Adrenal gland (tissue), 9 donors: ENCODE measurements at regions not wholly inside any gene's neighbourhood (a gene's known extent, or its start where the extent isn't known, plus 50 kb on each side); places are given as distances from the start of the nearest gene placed in this dataset.
A peak's percentile ranks its signal among the peaks of the same experiment; 100 is the strongest.

Source experiments
- DNase-seq, 7 donors: peaks; one replicate each; pipeline ENCODE4 v3.0.0-alpha.2; 2019 to 2020
- H3K27ac ChIP-seq, 5 donors: fragments of 200-600 bp; sonication (generic) in 4 of 5; 1 replicate in 3 of 5; 2 replicates in 2 of 5; pipeline versions ENCODE4 v1.5.1 to v1.8.0; 2016 to 2020; ENCODE audit warnings: mild to moderate bottlenecking in 1 of 5
- H3K27me3 ChIP-seq: fragments of 200-600 bp; 2 replicates; pipeline ENCODE4 v1.8.0; 2021
- H3K36me3 ChIP-seq, 2 donors: fragments of 200-600 bp; replicated peaks in 1 of 2; 1 replicate in 1 of 2; 2 replicates in 1 of 2; pipeline versions ENCODE4 v1.5.1 to v1.8.0; 2018 to 2022
- H3K4me1 ChIP-seq, 2 donors: fragments of 200-600 bp; replicated peaks in 1 of 2; 1 replicate in 1 of 2; 2 replicates in 1 of 2; pipeline versions ENCODE4 v1.5.1 to v1.8.0; 2018 to 2021
- H3K4me3 ChIP-seq, 4 donors: fragments of 200-600 bp; sonication (generic) in 3 of 4; one replicate each; pipeline ENCODE4 v1.5.1; 2016 to 2018
- H3K9me3 ChIP-seq, 3 donors: fragments of 200-600 bp; sonication (generic) in 1 of 3; replicated peaks in 1 of 3; 1 replicate in 2 of 3; 2 replicates in 1 of 3; pipeline versions ENCODE4 v1.5.1 to v1.8.0; 2016 to 2021
- CTCF ChIP-seq, 6 experiments: fragments of 450-650 bp in 4 of 6; fragments of 200-600 bp in 2 of 6; sonication (generic) in 1 of 6; IDR thresholded peaks; 1 replicate in 5 of 6; 2 replicates in 1 of 6; pipeline versions ENCODE4 v1.5.1 to v1.8.0; 2016 to 2021; ENCODE audit warnings: antibody characterized with exemption in 6 of 6, mild to moderate bottlenecking in 2 of 6, moderate library complexity in 1 of 6
- POLR2A ChIP-seq, 2 donors: fragments of 450-650 bp; IDR thresholded peaks; one replicate each; pipeline ENCODE4 v1.6.1; 2017; ENCODE audit warnings: antibody characterized with exemption in 2 of 2, mild to moderate bottlenecking in 2 of 2, moderate library complexity in 1 of 2
- whole genome bisulfite sequencing, 4 donors: extraction: QIAGEN DNeasy Blood & Tissue Kit in 2 of 4; methylation state at CpG; one replicate each; pipeline versions ENCODE4 v1.1.5 to v1.1.7; 2013 to 2017; 5-methylcytosine and 5-hydroxymethylcytosine counted together
- intact Hi-C, 2 donors: fragments of 100-400 bp; cut with DNase I; formaldehyde crosslinking; loops; one replicate each; pipeline versions ENCODE4 v1.14.1 to v1.15.0; 2022 to 2023
- donor health status: healthy with polysubstance abuse.
- donor health status: Bipolar disorder and iron deficiency.
- donor health status: DM: yes; HTN: yes; CAD: no.
- donor health status: DM: no; HTN: no; CAD: no.
- donor health status: DM: no; HTN: no; CAD: no.

- H3K27ac ChIP-seq = no peak overlapping the region
- no peaks in the 10 kb centered on the region for H3K27me3 ChIP-seq
- intact Hi-C loops = no loop called here
- no peak overlapping the region for H3K4me3 ChIP-seq
- no peaks in the 10 kb centered on the region for H3K36me3 ChIP-seq
- no peak for TF ChIP-seq CTCF (IDR thresholded peaks at IDR 0.05)
- no peak for TF ChIP-seq POLR2A (IDR thresholded peaks at IDR 0.05)
- DNase-seq = no peak
- H3K9me3 ChIP-seq = no peaks in the 10 kb centered on the region
- no peaks in the 10 kb centered on the region for H3K4me1 ChIP-seq
These were observed 61.4 kb upstream of the EPB41L4A start for GRCh38 chr5:112480501-112480900.

- Histone ChIP-seq H3K4me3 (no peak overlapping the region), H3K27me3 (no peaks in the 10 kb centered on the region), H3K27ac (no peak overlapping the region), H3K36me3 (no peaks in the 10 kb centered on the region), H3K9me3 (no peaks in the 10 kb centered on the region), H3K4me1 (no peaks in the 10 kb centered on the region)
- WGBS, 4 donors = 73 to 78% (median 76%) methylated on average over 2 of the region's 2 CpGs
- DNase-seq = no peak
- TF ChIP-seq POLR2A (IDR thresholded peaks at IDR 0.05) = no peak
- no peak for TF ChIP-seq CTCF (IDR thresholded peaks at IDR 0.05)
- intact Hi-C loops = no loop called here
These were observed 64.6 kb upstream of the EPB41L4A start for GRCh38 chr5:112483704-112484103.

GRCh38 chr5:112485934-112486355 lies 66.9 kb upstream of the EPB41L4A start:
- intact Hi-C loops = no loop called here
- TF ChIP-seq POLR2A (IDR thresholded peaks at IDR 0.05) (no peak), CTCF (IDR thresholded peaks at IDR 0.05) (no peak)
- no peak for DNase-seq
- no peaks in the 10 kb centered on the region for H3K9me3 ChIP-seq
- 35 to 58% (median 51%) methylated on average over 2 of the region's 2 CpGs for WGBS, 4 donors
- H3K27me3 ChIP-seq = no peaks in the 10 kb centered on the region
- H3K36me3 ChIP-seq = no peaks in the 10 kb centered on the region
- H3K27ac ChIP-seq = no peak overlapping the region
- no peaks in the 10 kb centered on the region for H3K4me1 ChIP-seq
- H3K4me3 ChIP-seq = no peak overlapping the region

- TF ChIP-seq CTCF (IDR thresholded peaks at IDR 0.05) (peak in 3 of 6 experiments; percentile 14 to 29 (median 22)), POLR2A (IDR thresholded peaks at IDR 0.05) (no peak)
- H3K4me3 ChIP-seq = no peak overlapping the region
- DNase-seq = peak in 1 of 7 donors; percentile 6
- H3K36me3 ChIP-seq = no peaks in the 10 kb centered on the region
- no peaks in the 10 kb centered on the region for H3K4me1 ChIP-seq
- 61 to 70% (median 67%) methylated on average over 5 of the region's 5 CpGs for WGBS, 4 donors
- H3K9me3 ChIP-seq = no peaks in the 10 kb centered on the region
- no peaks in the 10 kb centered on the region for H3K27me3 ChIP-seq
- intact Hi-C loops = no loop called here
- no peak overlapping the region for H3K27ac ChIP-seq
These were observed 72.2 kb upstream of the EPB41L4A start for GRCh38 chr5:112491257-112491656.
